ENCODE measurements at regions not wholly inside any gene's neighbourhood (a gene's known extent, or its start where the extent isn't known, plus 50 kb on each side); places are given as distances from the start of the nearest gene placed in this dataset.

- no peak for TF ChIP-seq CTCF (IDR thresholded peaks at IDR 0.05)
- TF ChIP-seq EP300 (IDR thresholded peaks at IDR 0.05): no peak
Measured at GRCh38 chr1:55612988-55613387, 397.8 kb upstream of the USP24 start.

Data from tibial nerve (tissue), 4 donors.